CD4-positive, alpha-beta T cell (primary cell): ENCODE measurements at regions not wholly inside any gene's neighbourhood (a gene's known extent, or its start where the extent isn't known, plus 50 kb on each side); places are given as distances from the start of the nearest gene placed in this dataset.
"Not testable (repeated sequence)": the region's sequence is repeated elsewhere in the genome, so short reads cannot be mapped to it uniquely, and the experiment has no call there.

Source experiments
- ATAC-seq: fragments of 200-7000 bp; cut with Tn5 transposase; one replicate; pipeline ENCODE4 v1.10.0; 2022; ENCODE audit warnings: mild to moderate bottlenecking; ENCODE audit not compliant: poor library complexity
- CTCF ChIA-PET: fragments of 350-600 bp; sonication (Branson Sonifier 250); formaldehyde crosslinking; loops from one replicate; lab custom pipeline; 2021; ENCODE audit warnings: antibody characterized with exemption, inconsistent platforms; lab: Charles Lee
- POLR2A ChIA-PET: fragments of 350-600 bp; sonication (Branson Sonifier 250); formaldehyde crosslinking; loops from one replicate; lab custom pipeline; 2021; ENCODE audit warnings: antibody characterized with exemption, inconsistent platforms; lab: Charles Lee
- DNase-seq, 14 experiments: peaks; one replicate each; pipeline ENCODE4 v3.0.0-alpha.2; 2013 to 2020; ENCODE audit warnings: mixed read lengths in 2 of 14
- H3K27ac ChIP-seq, 2 donors: one replicate each; pipeline versions ENCODE4 v1.5.1 to v1.7.0; 2013; ENCODE audit warnings: low read length in 2 of 2, low read depth in 1 of 2, mild to moderate bottlenecking in 1 of 2
- H3K27me3 ChIP-seq, 2 experiments: 1 replicate in 1 of 2; 2 replicates in 1 of 2; pipeline versions ENCODE4 v1.6.1 to v1.7.0; 2013; ENCODE audit warnings: low read length in 2 of 2, control low read depth in 1 of 2, mild to moderate bottlenecking in 1 of 2, moderate library complexity in 1 of 2; ENCODE audit not compliant: insufficient read depth in 2 of 2, control insufficient read depth in 1 of 2
- H3K36me3 ChIP-seq: one replicate; pipeline ENCODE4 v1.6.1; 2013; ENCODE audit warnings: low read length, control low read depth; ENCODE audit not compliant: insufficient read depth
- H3K4me1 ChIP-seq: one replicate; pipeline ENCODE4 v1.6.1; 2013; ENCODE audit warnings: low read length, control low read depth; ENCODE audit not compliant: insufficient read depth
- H3K4me3 ChIP-seq: one replicate; pipeline ENCODE4 v1.5.1; 2013; ENCODE audit warnings: mild to moderate bottlenecking, low read length, moderate library complexity
- H3K9me3 ChIP-seq, 2 experiments: 1 replicate in 1 of 2; 2 replicates in 1 of 2; pipeline versions ENCODE4 v1.6.1 to v1.7.0; 2013; ENCODE audit warnings: low read length in 2 of 2, mild to moderate bottlenecking in 2 of 2, control low read depth in 1 of 2, moderate library complexity in 1 of 2; ENCODE audit not compliant: control insufficient read depth in 1 of 2, insufficient read depth in 1 of 2
- H3K27ac Mint-ChIP-seq: one replicate; pipeline ENCODE4 v1.8.0; 2020; ENCODE audit warnings: mixed read lengths
- H3K27me3 Mint-ChIP-seq: one replicate; pipeline ENCODE4 v1.8.0; 2021; ENCODE audit warnings: mixed read lengths
- H3K36me3 Mint-ChIP-seq: one replicate; pipeline ENCODE4 v1.8.0; 2021; ENCODE audit warnings: low read depth, mixed read lengths
- H3K4me1 Mint-ChIP-seq: one replicate; pipeline ENCODE4 v1.8.0; 2021; ENCODE audit warnings: low read depth, mixed read lengths
- H3K4me3 Mint-ChIP-seq: one replicate; pipeline ENCODE4 v1.8.0; 2020; ENCODE audit warnings: mild to moderate bottlenecking, mixed read lengths
- H3K9me3 Mint-ChIP-seq: one replicate; pipeline ENCODE4 v1.8.0; 2020; ENCODE audit warnings: mixed read lengths
- CTCF ChIP-seq: fragments of 200-600 bp; IDR thresholded peaks from one replicate; pipeline ENCODE4 v1.8.0; 2022; ENCODE audit warnings: antibody characterized with exemption, mild to moderate bottlenecking
- intact Hi-C, 2 experiments: fragments of 100-400 bp; cut with DNase I in 1 of 2; cut with micrococcal nuclease in 1 of 2; formaldehyde crosslinking; loops; one replicate each; pipeline versions ENCODE4 v1.15.1 to v1.9.0; 2023 to 2025; cut with DNase I, micrococcal nuclease

DNA sequence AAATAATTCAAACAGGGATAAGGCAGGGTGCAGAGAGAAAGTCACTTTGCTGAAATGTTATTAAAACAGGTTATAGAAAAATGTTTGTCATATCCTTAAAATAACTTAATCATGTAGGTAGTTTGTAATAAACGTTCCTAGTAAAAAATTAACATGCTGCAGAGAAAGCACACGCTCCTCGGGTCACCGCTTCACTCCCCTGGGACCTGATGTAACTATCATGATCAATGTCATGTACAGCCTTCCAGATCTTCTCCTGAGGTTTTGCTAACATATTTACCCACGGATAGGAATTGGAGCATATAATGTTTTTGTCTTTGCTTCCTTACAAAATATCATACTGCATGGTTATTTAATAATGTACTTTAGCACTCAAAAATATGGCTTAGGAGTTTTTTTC is 285.1 kb upstream of the TMEM132C start:
- DNase-seq (no peak), ATAC-seq (no peak)
- intact Hi-C loops = no loop called here
- CTCF ChIA-PET = no interaction called here
- Histone ChIP-seq H3K4me1 (no peaks in the 10 kb centered on the region), H3K9me3 (peaks cover 0 to 15% of the 10 kb centered on the region in 2 experiments), H3K27me3 (no peaks in the 10 kb centered on the region), H3K27ac (no peak overlapping the region), H3K4me3 (no peak overlapping the region), H3K36me3 (no peaks in the 10 kb centered on the region)
- Mint-ChIP-seq H3K36me3 (no peaks in the 10 kb centered on the region), H3K4me3 (no peak overlapping the region), H3K27me3 (no peaks in the 10 kb centered on the region), H3K27ac (no peak overlapping the region), H3K4me1 (no peaks in the 10 kb centered on the region), H3K9me3 (peaks cover 11% of the 10 kb centered on the region)
- TF ChIP-seq CTCF = no peak
- POLR2A ChIA-PET = no interaction called here

DNA sequence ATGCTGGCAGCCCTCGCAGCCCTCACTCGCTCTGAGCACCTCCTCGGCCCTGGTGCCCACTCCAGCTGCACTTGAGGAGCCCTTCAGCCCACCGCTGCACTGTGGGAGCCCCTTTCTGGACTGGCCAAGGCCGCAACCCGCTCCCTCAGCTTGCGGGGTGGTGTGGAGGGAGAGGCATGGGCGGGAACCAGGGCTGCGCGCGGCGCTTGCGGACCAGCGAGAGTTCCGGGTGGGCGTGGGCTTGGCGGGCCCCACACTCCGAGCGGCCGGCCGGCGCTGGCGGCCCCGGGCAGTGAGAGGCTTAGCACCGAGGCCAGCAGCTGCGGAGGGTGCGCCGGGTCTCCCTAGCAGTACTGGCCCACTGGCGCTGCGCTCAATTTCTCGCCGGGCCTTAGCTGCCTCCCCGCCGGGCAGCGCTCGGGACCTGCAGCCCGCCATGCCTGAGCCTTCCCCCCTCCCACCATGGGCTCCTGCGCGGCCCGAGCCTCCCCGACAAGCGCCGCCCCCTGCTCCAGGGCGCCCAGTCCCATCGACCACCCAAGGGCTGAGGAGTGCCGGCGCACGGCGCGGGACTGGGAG is 283.7 kb upstream of the TMEM132C start:
- H3K27me3 Mint-ChIP-seq, H3K4me1 ChIP-seq, H3K4me1 Mint-ChIP-seq, H3K36me3 ChIP-seq, H3K36me3 Mint-ChIP-seq, DNase-seq, CTCF ChIA-PET, H3K27ac Mint-ChIP-seq, POLR2A ChIA-PET, ATAC-seq, H3K4me3 ChIP-seq, H3K4me3 Mint-ChIP-seq, intact Hi-C loops, H3K27me3 ChIP-seq, H3K27ac ChIP-seq, H3K9me3 Mint-ChIP-seq: not testable (repeated sequence)
- H3K9me3 ChIP-seq = peaks cover 0 to 15% of the 10 kb centered on the region in 2 experiments

DNA sequence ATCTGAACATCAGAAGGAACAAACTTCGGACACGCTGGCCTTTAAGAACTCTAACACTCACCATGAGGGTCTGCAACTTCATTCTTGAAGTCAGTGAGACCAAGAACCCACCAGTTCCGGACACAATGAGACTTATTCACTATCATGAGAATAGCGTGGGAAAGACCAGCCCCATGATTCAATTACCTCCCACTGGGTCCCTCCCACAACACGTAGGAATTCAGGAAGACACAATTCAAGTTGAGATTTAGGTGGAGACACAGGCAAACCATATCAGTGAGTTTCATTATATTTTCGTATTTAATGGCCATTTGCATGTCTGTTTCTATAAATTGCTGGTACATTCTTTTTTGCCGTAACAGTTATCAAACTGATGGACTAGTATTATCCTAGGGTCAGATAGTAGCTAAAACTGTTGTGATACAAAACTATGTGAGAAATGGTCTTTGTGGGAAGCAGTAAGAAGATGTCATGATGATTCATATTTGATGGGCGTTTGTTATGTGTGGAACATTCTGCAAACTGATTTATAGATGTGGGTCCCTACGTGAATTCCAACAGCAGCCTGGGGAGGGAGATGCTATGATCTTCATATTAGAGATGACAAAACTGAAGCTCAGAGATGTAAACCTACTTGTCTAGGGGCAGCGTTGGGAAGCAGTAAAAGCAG is 282.4 kb upstream of the TMEM132C start:
- no peak overlapping the region for H3K27ac Mint-ChIP-seq
- H3K4me3 Mint-ChIP-seq = no peak overlapping the region
- H3K27ac ChIP-seq = no peak overlapping the region
- peaks cover 9% of the 10 kb centered on the region for H3K9me3 Mint-ChIP-seq
- ChIA-PET POLR2A (no interaction called here), CTCF (no interaction called here)
- no peaks in the 10 kb centered on the region for H3K27me3 ChIP-seq
- ATAC-seq (no peak), DNase-seq (no peak)
- H3K9me3 ChIP-seq = peaks cover 0 to 11% of the 10 kb centered on the region in 2 experiments
- no peaks in the 10 kb centered on the region for H3K4me1 Mint-ChIP-seq
- intact Hi-C loops = no loop called here
- no peaks in the 10 kb centered on the region for H3K27me3 Mint-ChIP-seq
- H3K36me3 ChIP-seq = no peaks in the 10 kb centered on the region
- H3K36me3 Mint-ChIP-seq = no peaks in the 10 kb centered on the region
- H3K4me3 ChIP-seq = no peak overlapping the region
- no peaks in the 10 kb centered on the region for H3K4me1 ChIP-seq
- no peak for TF ChIP-seq CTCF
